ENCODE measurements at regions not wholly inside any gene's neighbourhood (a gene's known extent, or its start where the extent isn't known, plus 50 kb on each side); places are given as distances from the start of the nearest gene placed in this dataset.

DNA sequence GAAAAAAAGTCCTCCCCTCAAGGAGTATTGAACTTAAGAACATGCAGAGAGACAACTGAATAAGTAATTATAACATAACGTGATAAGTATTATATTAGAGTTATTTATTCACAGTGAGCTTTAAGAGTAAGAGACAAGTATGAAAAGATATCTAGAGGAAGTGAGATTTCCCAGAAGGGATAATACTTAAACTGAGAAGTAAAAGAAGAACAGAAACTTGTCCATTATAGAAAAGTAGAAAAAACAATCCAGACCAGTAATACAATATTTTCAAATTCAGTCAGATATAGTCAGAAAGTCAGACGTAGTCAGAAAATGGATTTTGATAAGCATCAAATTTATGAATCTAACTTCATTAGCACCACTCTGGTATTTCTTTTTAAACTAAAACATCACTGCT lies 613.0 kb upstream of the CCNG1 start:
- H4K20me1 ChIP-seq (ENCODE audit: insufficient read depth, poor library complexity, severe bottlenecking), result no peaks in the 10 kb centered on the region
- 85% methylated on average over 2 of the region's 2 CpGs for WGBS (ENCODE audit: low lambda C conversion rate, missing lambda C conversion rate)
- TF ChIP-seq, protein P1, sequence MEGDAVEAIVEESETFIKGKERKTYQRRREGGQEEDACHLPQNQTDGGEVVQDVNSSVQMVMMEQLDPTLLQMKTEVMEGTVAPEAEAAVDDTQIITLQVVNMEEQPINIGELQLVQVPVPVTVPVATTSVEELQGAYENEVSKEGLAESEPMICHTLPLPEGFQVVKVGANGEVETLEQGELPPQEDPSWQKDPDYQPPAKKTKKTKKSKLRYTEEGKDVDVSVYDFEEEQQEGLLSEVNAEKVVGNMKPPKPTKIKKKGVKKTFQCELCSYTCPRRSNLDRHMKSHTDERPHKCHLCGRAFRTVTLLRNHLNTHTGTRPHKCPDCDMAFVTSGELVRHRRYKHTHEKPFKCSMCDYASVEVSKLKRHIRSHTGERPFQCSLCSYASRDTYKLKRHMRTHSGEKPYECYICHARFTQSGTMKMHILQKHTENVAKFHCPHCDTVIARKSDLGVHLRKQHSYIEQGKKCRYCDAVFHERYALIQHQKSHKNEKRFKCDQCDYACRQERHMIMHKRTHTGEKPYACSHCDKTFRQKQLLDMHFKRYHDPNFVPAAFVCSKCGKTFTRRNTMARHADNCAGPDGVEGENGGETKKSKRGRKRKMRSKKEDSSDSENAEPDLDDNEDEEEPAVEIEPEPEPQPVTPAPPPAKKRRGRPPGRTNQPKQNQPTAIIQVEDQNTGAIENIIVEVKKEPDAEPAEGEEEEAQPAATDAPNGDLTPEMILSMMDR (IDR thresholded peaks at IDR 0.05; ENCODE audit: poor library complexity), result no peak
- no peak for TF ChIP-seq EZH2phosphoT487 (IDR thresholded peaks at IDR 0.05; ENCODE audit: low read depth, severe bottlenecking, unreplicated experiment)
- TF ChIP-seq EZH2 (IDR thresholded peaks at IDR 0.05; ENCODE audit: borderline replicate concordance), result no peak

DNA sequence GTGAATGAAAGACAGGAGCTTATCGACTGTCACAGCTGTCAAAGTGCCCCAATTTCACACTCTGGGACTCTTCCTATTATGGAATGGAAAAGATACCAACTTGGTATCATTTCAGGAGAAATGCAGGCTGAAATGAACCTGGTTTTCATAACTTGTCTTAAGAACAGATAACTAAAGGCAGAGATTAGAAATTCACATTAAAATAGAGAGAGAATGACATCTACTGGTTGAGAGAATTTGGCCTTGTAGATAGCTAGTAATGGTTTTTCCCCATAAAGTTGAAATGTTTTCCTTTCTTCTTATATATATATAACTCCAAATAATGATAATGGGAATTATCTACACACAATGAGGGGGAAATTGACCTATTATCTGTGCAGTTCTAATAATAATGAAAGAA lies 600.2 kb upstream of the CCNG1 start:
- WGBS (ENCODE audit: low lambda C conversion rate, missing lambda C conversion rate), result 83% methylated on average over 1 of the region's 1 CpG
- no peak overlapping the region for H3K27ac ChIP-seq

More for the DNA sequence above, 613.0 kb upstream of the CCNG1 start:
- no peaks in the 10 kb centered on the region for H3K4me1 ChIP-seq (ENCODE audit: insufficient read depth)
- no peak overlapping the region for H3K4me2 ChIP-seq
- no peaks in the 10 kb centered on the region for H3K9me3 ChIP-seq (ENCODE audit: low read depth)
- H3K36me3 ChIP-seq (replicated peaks; ENCODE audit: insufficient read depth, low read depth), result no peaks in the 10 kb centered on the region
- no peak overlapping the region for H2AFZ ChIP-seq
- H3K4me3 ChIP-seq, result no peak overlapping the region
- no peaks in the 10 kb centered on the region for H3K9me2 ChIP-seq (replicated peaks; ENCODE audit: insufficient read depth)
- no peak for DNase-seq (ENCODE audit: low spot score)
- no peak overlapping the region for H3K27ac ChIP-seq
- H3K79me2 ChIP-seq, result no peaks in the 10 kb centered on the region
- H3K27me3 ChIP-seq, result no peaks in the 10 kb centered on the region

DNA sequence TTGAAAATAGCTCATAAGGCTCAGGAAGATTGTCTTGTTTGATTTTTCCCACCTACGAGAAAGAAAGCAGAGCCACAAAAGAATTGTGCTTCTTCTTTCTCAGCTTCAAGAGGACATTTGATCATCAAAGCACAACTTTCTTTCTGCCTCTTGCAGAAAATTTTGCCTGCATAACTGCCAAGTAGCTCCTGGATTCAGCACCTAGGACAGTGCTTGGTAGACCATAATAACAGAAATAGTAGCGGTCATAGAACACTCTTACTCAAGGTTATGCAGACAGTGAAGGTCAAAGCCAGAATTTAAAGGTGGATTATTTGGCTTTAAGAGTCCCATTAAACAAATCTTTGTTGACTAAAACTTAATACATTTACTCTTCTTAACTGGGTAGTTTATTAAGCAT lies 594.7 kb upstream of the CCNG1 start:
- Histone ChIP-seq H3K79me2 (no peaks in the 10 kb centered on the region), H4K20me1 (ENCODE audit: insufficient read depth, poor library complexity, severe bottlenecking) (no peaks in the 10 kb centered on the region), H3K4me3 (no peak overlapping the region), H3K27me3 (no peaks in the 10 kb centered on the region), H3K4me2 (no peak overlapping the region), H3K27ac (no peak overlapping the region), H3K36me3 (replicated peaks; ENCODE audit: insufficient read depth, low read depth) (no peaks in the 10 kb centered on the region), H2AFZ (no peak overlapping the region), H3K4me1 (ENCODE audit: insufficient read depth) (no peaks in the 10 kb centered on the region), H3K9me2 (replicated peaks; ENCODE audit: insufficient read depth) (no peaks in the 10 kb centered on the region), H3K9me3 (ENCODE audit: low read depth) (no peaks in the 10 kb centered on the region)
- TF ChIP-seq EZH2phosphoT487 (IDR thresholded peaks at IDR 0.05; ENCODE audit: low read depth, severe bottlenecking, unreplicated experiment), result no peak
- no peak for TF ChIP-seq EZH2 (IDR thresholded peaks at IDR 0.05; ENCODE audit: borderline replicate concordance)
- TF ChIP-seq, protein P1 (IDR thresholded peaks at IDR 0.05; ENCODE audit: poor library complexity), result no peak
- 74% methylated on average over 2 of the region's 2 CpGs for WGBS (ENCODE audit: low lambda C conversion rate, missing lambda C conversion rate)
- DNase-seq (ENCODE audit: low spot score), result no peak

More for the DNA sequence above, 600.2 kb upstream of the CCNG1 start:
- Histone ChIP-seq H3K79me2 (no peaks in the 10 kb centered on the region), H3K9me3 (ENCODE audit: low read depth) (no peaks in the 10 kb centered on the region), H3K27me3 (no peaks in the 10 kb centered on the region), H2AFZ (no peak overlapping the region), H3K36me3 (replicated peaks; ENCODE audit: insufficient read depth, low read depth) (no peaks in the 10 kb centered on the region), H3K4me2 (no peak overlapping the region), H3K9me2 (replicated peaks; ENCODE audit: insufficient read depth) (no peaks in the 10 kb centered on the region), H3K4me3 (no peak overlapping the region), H4K20me1 (ENCODE audit: insufficient read depth, poor library complexity, severe bottlenecking) (no peaks in the 10 kb centered on the region), H3K4me1 (ENCODE audit: insufficient read depth) (no peaks in the 10 kb centered on the region)
- no peak for DNase-seq (ENCODE audit: low spot score)
- no peak for TF ChIP-seq EZH2 (IDR thresholded peaks at IDR 0.05; ENCODE audit: borderline replicate concordance)

DNA sequence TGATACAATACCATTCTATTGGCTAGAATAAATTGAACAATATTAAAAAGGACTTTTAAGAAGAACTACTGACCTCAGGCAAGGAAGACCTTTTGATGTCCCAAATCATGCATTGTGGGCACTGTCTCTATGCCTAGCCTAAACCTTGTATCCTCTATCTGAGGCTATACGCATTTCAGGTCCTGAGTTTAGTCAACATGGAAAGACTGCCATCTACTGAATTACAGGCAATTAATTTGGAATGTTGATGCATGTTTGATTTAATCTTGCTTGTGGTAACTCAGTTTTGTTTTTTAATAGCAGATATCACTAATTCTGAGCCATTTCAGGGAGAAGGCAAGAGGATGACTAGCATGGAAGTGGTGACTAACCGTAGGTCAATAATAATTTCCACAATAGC lies 585.3 kb upstream of the CCNG1 start:
- TF ChIP-seq EZH2phosphoT487 (IDR thresholded peaks at IDR 0.05; ENCODE audit: low read depth, severe bottlenecking, unreplicated experiment) (no peak), EZH2 (IDR thresholded peaks at IDR 0.05; ENCODE audit: borderline replicate concordance) (no peak)
- TF ChIP-seq, protein P1 (IDR thresholded peaks at IDR 0.05; ENCODE audit: poor library complexity), result no peak
- DNase-seq (ENCODE audit: low spot score), result no peak

More for the DNA sequence above, 585.3 kb upstream of the CCNG1 start:
- no peak overlapping the region for H3K4me3 ChIP-seq
- no peak overlapping the region for H3K27ac ChIP-seq
- no peak overlapping the region for H2AFZ ChIP-seq
- no peaks in the 10 kb centered on the region for H3K9me2 ChIP-seq (replicated peaks; ENCODE audit: insufficient read depth)
- H4K20me1 ChIP-seq (ENCODE audit: insufficient read depth, poor library complexity, severe bottlenecking), result no peaks in the 10 kb centered on the region
- no peaks in the 10 kb centered on the region for H3K4me1 ChIP-seq (ENCODE audit: insufficient read depth)
- H3K79me2 ChIP-seq, result no peaks in the 10 kb centered on the region
- H3K36me3 ChIP-seq (replicated peaks; ENCODE audit: insufficient read depth, low read depth), result no peaks in the 10 kb centered on the region
- WGBS (ENCODE audit: low lambda C conversion rate, missing lambda C conversion rate), result 93% methylated on average over 2 of the region's 2 CpGs
- no peaks in the 10 kb centered on the region for H3K27me3 ChIP-seq
- no peaks in the 10 kb centered on the region for H3K9me3 ChIP-seq (ENCODE audit: low read depth)
- no peak overlapping the region for H3K4me2 ChIP-seq
